ENCODE measurements at regions not wholly inside any gene's neighbourhood (a gene's known extent, or its start where the extent isn't known, plus 50 kb on each side); places are given as distances from the start of the nearest gene placed in this dataset.

DNA sequence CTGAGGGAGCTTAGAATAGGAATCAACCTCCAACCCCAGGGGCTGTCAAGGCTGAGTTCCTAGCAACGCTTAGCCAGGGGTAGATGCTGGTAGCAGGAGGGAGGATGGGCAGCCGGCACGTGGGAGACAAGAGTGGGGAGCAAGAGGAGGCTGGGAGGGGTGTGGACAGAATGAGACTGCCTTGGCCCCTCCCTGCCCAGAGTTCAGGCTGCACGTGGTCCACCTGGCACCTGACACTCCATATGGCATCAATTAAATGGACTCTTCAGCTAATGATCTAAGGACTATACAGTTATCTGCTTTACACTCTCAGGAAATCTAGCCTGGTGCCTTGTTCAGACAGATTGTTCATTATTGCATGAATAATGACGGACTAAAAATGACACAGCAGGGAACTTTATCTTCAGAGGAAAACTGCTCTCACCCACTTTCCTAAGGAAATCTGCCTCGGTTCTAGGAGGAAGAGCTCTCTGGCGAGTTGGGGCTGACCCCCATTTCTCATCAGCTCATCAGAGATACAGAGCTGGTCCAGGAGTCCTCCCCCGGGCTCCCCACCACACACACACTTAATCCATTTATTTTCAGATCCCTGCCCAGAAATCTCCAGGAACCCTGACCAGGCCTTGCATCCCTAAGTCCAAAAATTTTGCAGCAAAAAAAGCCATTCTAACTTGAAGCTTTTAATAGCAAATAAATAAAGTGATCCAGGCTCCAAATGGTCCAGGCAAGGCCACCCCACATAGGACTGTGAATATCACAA, 102.1 kb upstream of the CDC42EP3 start:
- H3K9me2 ChIP-seq (ENCODE audit: insufficient read depth) = no peaks in the 10 kb centered on the region
- no peak overlapping the region for H3K4me2 ChIP-seq (ENCODE audit: low read length)
- H3K36me3 ChIP-seq (ENCODE audit: control insufficient read depth in 1 of 2, insufficient read depth in 2 of 2, low read length in 2 of 2) = no peaks in the 10 kb centered on the region
- no peak overlapping the region for H3K27ac ChIP-seq (ENCODE audit: low read depth, low read length)
- ChIA-PET POLR2A (no interaction called here), CTCF (no interaction called here), RAD21 (ENCODE audit: low non-redundant PET in 1 of 2, low total read pairs in 2 of 2, uncharacterized antibody in 2 of 2, unreplicated experiment in 2 of 2) (no interaction called here)
- peaks cover 7 to 14% of the 10 kb centered on the region in 2 experiments for H3K4me1 ChIP-seq (ENCODE audit: control insufficient read depth in 1 of 2, insufficient read depth in 2 of 2, low read length in 2 of 2)
- no peaks in the 10 kb centered on the region for H3K27me3 ChIP-seq (ENCODE audit: insufficient read depth, low read length)
- TF ChIP-seq SRF (IDR thresholded peaks at IDR 0.05; ENCODE audit: low read depth) (no peak), TCF7L2 (IDR thresholded peaks at IDR 0.05; ENCODE audit: borderline replicate concordance, extremely low read depth, insufficient read depth, insufficient read length) (no peak), ZFX (IDR thresholded peaks at IDR 0.05) (no peak), SP1 (IDR thresholded peaks at IDR 0.05; ENCODE audit: low read depth) (no peak), EZH2 (IDR thresholded peaks at IDR 0.05) (no peak), ELF1 (IDR thresholded peaks at IDR 0.05; ENCODE audit: borderline replicate concordance, low read depth) (no peak), JUND (IDR thresholded peaks at IDR 0.05) (no peak), RAD21 (IDR thresholded peaks at IDR 0.05; ENCODE audit: low read depth) (no peak), CEBPB (IDR thresholded peaks at IDR 0.05; ENCODE audit: low read depth) (no peak), EGR1 (IDR thresholded peaks at IDR 0.05; ENCODE audit: low read depth) (no peak)
- TF ChIP-seq, protein P1, sequence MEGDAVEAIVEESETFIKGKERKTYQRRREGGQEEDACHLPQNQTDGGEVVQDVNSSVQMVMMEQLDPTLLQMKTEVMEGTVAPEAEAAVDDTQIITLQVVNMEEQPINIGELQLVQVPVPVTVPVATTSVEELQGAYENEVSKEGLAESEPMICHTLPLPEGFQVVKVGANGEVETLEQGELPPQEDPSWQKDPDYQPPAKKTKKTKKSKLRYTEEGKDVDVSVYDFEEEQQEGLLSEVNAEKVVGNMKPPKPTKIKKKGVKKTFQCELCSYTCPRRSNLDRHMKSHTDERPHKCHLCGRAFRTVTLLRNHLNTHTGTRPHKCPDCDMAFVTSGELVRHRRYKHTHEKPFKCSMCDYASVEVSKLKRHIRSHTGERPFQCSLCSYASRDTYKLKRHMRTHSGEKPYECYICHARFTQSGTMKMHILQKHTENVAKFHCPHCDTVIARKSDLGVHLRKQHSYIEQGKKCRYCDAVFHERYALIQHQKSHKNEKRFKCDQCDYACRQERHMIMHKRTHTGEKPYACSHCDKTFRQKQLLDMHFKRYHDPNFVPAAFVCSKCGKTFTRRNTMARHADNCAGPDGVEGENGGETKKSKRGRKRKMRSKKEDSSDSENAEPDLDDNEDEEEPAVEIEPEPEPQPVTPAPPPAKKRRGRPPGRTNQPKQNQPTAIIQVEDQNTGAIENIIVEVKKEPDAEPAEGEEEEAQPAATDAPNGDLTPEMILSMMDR (IDR thresholded peaks at IDR 0.05 in 2 of 3, conservative IDR thresholded peaks at IDR 0.05 in 1 of 3; ENCODE audit: borderline replicate concordance in 1 of 3, insufficient read depth in 1 of 3, low read depth in 2 of 3, low read length in 2 of 3) = no peak
- TF ChIP-seq, protein P2, sequence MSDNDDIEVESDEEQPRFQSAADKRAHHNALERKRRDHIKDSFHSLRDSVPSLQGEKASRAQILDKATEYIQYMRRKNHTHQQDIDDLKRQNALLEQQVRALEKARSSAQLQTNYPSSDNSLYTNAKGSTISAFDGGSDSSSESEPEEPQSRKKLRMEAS (IDR thresholded peaks at IDR 0.05) = no peak
- TF ChIP-seq, protein P3, sequence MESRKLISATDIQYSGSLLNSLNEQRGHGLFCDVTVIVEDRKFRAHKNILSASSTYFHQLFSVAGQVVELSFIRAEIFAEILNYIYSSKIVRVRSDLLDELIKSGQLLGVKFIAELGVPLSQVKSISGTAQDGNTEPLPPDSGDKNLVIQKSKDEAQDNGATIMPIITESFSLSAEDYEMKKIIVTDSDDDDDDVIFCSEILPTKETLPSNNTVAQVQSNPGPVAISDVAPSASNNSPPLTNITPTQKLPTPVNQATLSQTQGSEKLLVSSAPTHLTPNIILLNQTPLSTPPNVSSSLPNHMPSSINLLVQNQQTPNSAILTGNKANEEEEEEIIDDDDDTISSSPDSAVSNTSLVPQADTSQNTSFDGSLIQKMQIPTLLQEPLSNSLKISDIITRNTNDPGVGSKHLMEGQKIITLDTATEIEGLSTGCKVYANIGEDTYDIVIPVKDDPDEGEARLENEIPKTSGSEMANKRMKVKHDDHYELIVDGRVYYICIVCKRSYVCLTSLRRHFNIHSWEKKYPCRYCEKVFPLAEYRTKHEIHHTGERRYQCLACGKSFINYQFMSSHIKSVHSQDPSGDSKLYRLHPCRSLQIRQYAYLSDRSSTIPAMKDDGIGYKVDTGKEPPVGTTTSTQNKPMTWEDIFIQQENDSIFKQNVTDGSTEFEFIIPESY (IDR thresholded peaks at IDR 0.05; ENCODE audit: extremely low read depth, insufficient replicate concordance, low read length) = no peak
- TF ChIP-seq, protein P4, sequence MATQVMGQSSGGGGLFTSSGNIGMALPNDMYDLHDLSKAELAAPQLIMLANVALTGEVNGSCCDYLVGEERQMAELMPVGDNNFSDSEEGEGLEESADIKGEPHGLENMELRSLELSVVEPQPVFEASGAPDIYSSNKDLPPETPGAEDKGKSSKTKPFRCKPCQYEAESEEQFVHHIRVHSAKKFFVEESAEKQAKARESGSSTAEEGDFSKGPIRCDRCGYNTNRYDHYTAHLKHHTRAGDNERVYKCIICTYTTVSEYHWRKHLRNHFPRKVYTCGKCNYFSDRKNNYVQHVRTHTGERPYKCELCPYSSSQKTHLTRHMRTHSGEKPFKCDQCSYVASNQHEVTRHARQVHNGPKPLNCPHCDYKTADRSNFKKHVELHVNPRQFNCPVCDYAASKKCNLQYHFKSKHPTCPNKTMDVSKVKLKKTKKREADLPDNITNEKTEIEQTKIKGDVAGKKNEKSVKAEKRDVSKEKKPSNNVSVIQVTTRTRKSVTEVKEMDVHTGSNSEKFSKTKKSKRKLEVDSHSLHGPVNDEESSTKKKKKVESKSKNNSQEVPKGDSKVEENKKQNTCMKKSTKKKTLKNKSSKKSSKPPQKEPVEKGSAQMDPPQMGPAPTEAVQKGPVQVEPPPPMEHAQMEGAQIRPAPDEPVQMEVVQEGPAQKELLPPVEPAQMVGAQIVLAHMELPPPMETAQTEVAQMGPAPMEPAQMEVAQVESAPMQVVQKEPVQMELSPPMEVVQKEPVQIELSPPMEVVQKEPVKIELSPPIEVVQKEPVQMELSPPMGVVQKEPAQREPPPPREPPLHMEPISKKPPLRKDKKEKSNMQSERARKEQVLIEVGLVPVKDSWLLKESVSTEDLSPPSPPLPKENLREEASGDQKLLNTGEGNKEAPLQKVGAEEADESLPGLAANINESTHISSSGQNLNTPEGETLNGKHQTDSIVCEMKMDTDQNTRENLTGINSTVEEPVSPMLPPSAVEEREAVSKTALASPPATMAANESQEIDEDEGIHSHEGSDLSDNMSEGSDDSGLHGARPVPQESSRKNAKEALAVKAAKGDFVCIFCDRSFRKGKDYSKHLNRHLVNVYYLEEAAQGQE (IDR thresholded peaks at IDR 0.05; ENCODE audit: low read depth) = no peak
- no peak for DNase-seq (ENCODE audit: low read depth, low spot score)
- intact Hi-C loops (cut with micrococcal nuclease) = no loop called here
- ATAC-seq = no peak
- H3K79me2 ChIP-seq (ENCODE audit: insufficient read depth, low read length) = no peaks in the 10 kb centered on the region
- no peak overlapping the region for H2AFZ ChIP-seq (ENCODE audit: low read depth, low read length, poor library complexity, severe bottlenecking)
- no peaks in the 10 kb centered on the region for H4K20me1 ChIP-seq (ENCODE audit: insufficient read depth)
- H3K9me3 ChIP-seq (ENCODE audit: control insufficient read depth in 1 of 2, insufficient read depth in 1 of 2, low read depth in 1 of 2, low read length in 2 of 2) = no peaks in the 10 kb centered on the region
- H3K9ac ChIP-seq (ENCODE audit: low read length) = no peak overlapping the region
- no TSS peak for BruUV-seq (replicated peaks)
- H3K4me3 ChIP-seq (replicated peaks in 1 of 2; ENCODE audit: low read depth in 1 of 2, low read length in 2 of 2) = no peak overlapping the region

Measured in HCT116 (cell line).